RKO (cell line): ENCODE measurements at regions not wholly inside any gene's neighbourhood (a gene's known extent, or its start where the extent isn't known, plus 50 kb on each side); places are given as distances from the start of the nearest gene placed in this dataset.

Experiments
- DNase-seq: peaks from one replicate; pipeline ENCODE4 v3.0.0-alpha.2; 2016; ENCODE audit warnings: low spot score

GRCh38 chr6:170082531-170083187, 208.2 kb downstream of the DLL1 start:
- DNase-seq = no peak

- DNase-seq = no peak
Measured at GRCh38 chr6:170082067-170082466, 208.8 kb downstream of the DLL1 start.

GRCh38 chr6:170081556-170081955, 209.3 kb downstream of the DLL1 start:
- no peak for DNase-seq

- no peak for DNase-seq
Measured at GRCh38 chr6:170080828-170081371, 210.0 kb downstream of the DLL1 start.

GRCh38 chr6:170080169-170080827, 210.6 kb downstream of the DLL1 start:
- DNase-seq = no peak

GRCh38 chr6:170076466-170077165, 214.3 kb downstream of the DLL1 start:
- DNase-seq = no peak

GRCh38 chr6:170075659-170076223, 215.1 kb downstream of the DLL1 start:
- no peak for DNase-seq

GRCh38 chr6:170074907-170075306, 216.0 kb downstream of the DLL1 start:
- no peak for DNase-seq

GRCh38 chr6:170074435-170074834, 216.4 kb downstream of the DLL1 start:
- no peak for DNase-seq

GRCh38 chr6:170073846-170074245, 217.0 kb downstream of the DLL1 start:
- DNase-seq = no peak

GRCh38 chr6:170072246-170072645, 218.6 kb downstream of the DLL1 start:
- no peak for DNase-seq

GRCh38 chr6:170069611-170070010, 221.3 kb downstream of the DLL1 start:
- no peak for DNase-seq

GRCh38 chr6:170068496-170068895, 222.4 kb downstream of the DLL1 start:
- no peak for DNase-seq

- DNase-seq = no peak
Measured at GRCh38 chr6:170067923-170068360, 222.9 kb downstream of the DLL1 start.

- no peak for DNase-seq
Measured at GRCh38 chr6:170067181-170067641, 223.7 kb downstream of the DLL1 start.

GRCh38 chr6:170066679-170067078, 224.2 kb downstream of the DLL1 start:
- DNase-seq = no peak

GRCh38 chr6:170063851-170064602, 226.9 kb downstream of the DLL1 start:
- DNase-seq = no peak

GRCh38 chr6:170063431-170063830, 227.4 kb downstream of the DLL1 start:
- DNase-seq = no peak

- DNase-seq = no peak
Measured at GRCh38 chr6:170062915-170063241, 228.0 kb downstream of the DLL1 start.

- no peak for DNase-seq
Measured at GRCh38 chr6:170062209-170062914, 228.5 kb downstream of the DLL1 start.

- DNase-seq = no peak
Measured at GRCh38 chr6:170058878-170059485, 231.9 kb downstream of the DLL1 start.
